WTC11 (cell line): ENCODE measurements at regions not wholly inside any gene's neighbourhood (a gene's known extent, or its start where the extent isn't known, plus 50 kb on each side); places are given as distances from the start of the nearest gene placed in this dataset.

Experiments used
- ESRRA ChIP-seq: sonication (generic); formaldehyde crosslinking; IDR thresholded peaks from 2 replicates; pipeline ENCODE4 v1.8.1; 2022; ENCODE audit warnings: mild to moderate bottlenecking, missing genetic modification reagents, borderline replicate concordance
- FOXK1 ChIP-seq: sonication (generic); formaldehyde crosslinking; IDR thresholded peaks from 2 replicates; pipeline ENCODE4 v1.8.0; 2022; ENCODE audit warnings: mild to moderate bottlenecking, moderate library complexity, missing genetic modification reagents
- MXD4 ChIP-seq: fragments of 250-450 bp; sonication (Bioruptor Pico); IDR thresholded peaks from 2 replicates; pipeline ENCODE4 v1.8.0; 2021; ENCODE audit warnings: mild to moderate bottlenecking, moderate library complexity, borderline replicate concordance
- NFYB ChIP-seq: sonication (generic); formaldehyde crosslinking; conservative IDR thresholded peaks from 2 replicates; pipeline ENCODE4 v1.8.0; 2022; ENCODE audit warnings: low read depth, missing genetic modification reagents
- NR2C2 ChIP-seq: sonication (generic); formaldehyde crosslinking; IDR thresholded peaks from 2 replicates; pipeline ENCODE4 v1.8.0; 2022; ENCODE audit warnings: mild to moderate bottlenecking, missing genetic modification reagents
- SP1 ChIP-seq: sonication (generic); formaldehyde crosslinking; conservative IDR thresholded peaks from 2 replicates; pipeline ENCODE4 v1.8.1; 2022; ENCODE audit warnings: missing genetic modification reagents
- TP53 ChIP-seq: sonication (generic); formaldehyde crosslinking; IDR thresholded peaks from 2 replicates; pipeline ENCODE4 v1.8.1; 2023; ENCODE audit warnings: mild to moderate bottlenecking, missing genetic modification reagents
- TF ChIP-seq, protein P1 (sequence below): fragments of 200-600 bp; IDR thresholded peaks from 2 replicates; pipeline ENCODE4 v1.8.0; 2022; ENCODE audit warnings: antibody characterized with exemption
- TF ChIP-seq, protein P2 (sequence below): sonication (generic); formaldehyde crosslinking; IDR thresholded peaks from 2 replicates; pipeline ENCODE4 v1.8.1; 2023; ENCODE audit warnings: mild to moderate bottlenecking, missing genetic modification reagents, moderate library complexity
- TF ChIP-seq, protein P3 (sequence below): sonication (generic); formaldehyde crosslinking; IDR thresholded peaks from 2 replicates; pipeline ENCODE4 v1.8.0; 2022; ENCODE audit warnings: missing genetic modification reagents
- TF ChIP-seq, protein P4 (sequence below): sonication (generic); formaldehyde crosslinking; IDR thresholded peaks from 2 replicates; pipeline ENCODE4 v1.8.1; 2022; ENCODE audit warnings: mild to moderate bottlenecking, moderate library complexity, missing genetic modification reagents
- TF ChIP-seq, protein P5 (sequence below): sonication (generic); formaldehyde crosslinking; IDR thresholded peaks from 2 replicates; pipeline ENCODE4 v1.8.0; 2022; ENCODE audit warnings: mild to moderate bottlenecking, missing genetic modification reagents
- TF ChIP-seq, protein P6 (sequence below): sonication (generic); formaldehyde crosslinking; conservative IDR thresholded peaks from 2 replicates; pipeline ENCODE4 v1.8.1; 2022; ENCODE audit warnings: mild to moderate bottlenecking, missing genetic modification reagents
- TF ChIP-seq, protein P7 (sequence below): fragments of 250-450 bp; sonication (Bioruptor Pico); conservative IDR thresholded peaks from 2 replicates; pipeline ENCODE4 v1.9.0; 2021; ENCODE audit warnings: mild to moderate bottlenecking

DNA sequence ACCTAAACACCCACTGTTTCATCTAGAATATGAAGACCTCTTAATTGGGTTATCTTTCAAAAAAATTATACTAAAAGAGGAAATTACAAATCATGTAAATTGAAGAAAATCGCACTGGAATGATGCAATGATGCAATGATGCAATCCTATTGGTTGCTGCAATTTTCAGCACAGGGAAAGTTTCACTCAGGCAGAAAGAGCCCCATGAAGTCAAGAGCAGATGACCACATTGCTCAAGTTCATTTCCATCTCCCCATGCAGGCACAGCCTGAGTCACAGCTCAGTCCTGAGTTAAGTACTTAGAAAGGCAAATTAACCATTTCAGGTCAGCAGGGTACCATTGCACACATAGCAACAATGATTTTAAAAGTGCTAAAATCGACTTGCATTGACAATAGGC, 180.3 kb upstream of the MYO3A start:
- TF ChIP-seq, protein P1, sequence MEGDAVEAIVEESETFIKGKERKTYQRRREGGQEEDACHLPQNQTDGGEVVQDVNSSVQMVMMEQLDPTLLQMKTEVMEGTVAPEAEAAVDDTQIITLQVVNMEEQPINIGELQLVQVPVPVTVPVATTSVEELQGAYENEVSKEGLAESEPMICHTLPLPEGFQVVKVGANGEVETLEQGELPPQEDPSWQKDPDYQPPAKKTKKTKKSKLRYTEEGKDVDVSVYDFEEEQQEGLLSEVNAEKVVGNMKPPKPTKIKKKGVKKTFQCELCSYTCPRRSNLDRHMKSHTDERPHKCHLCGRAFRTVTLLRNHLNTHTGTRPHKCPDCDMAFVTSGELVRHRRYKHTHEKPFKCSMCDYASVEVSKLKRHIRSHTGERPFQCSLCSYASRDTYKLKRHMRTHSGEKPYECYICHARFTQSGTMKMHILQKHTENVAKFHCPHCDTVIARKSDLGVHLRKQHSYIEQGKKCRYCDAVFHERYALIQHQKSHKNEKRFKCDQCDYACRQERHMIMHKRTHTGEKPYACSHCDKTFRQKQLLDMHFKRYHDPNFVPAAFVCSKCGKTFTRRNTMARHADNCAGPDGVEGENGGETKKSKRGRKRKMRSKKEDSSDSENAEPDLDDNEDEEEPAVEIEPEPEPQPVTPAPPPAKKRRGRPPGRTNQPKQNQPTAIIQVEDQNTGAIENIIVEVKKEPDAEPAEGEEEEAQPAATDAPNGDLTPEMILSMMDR: no peak
- TF ChIP-seq NFYB (CRISPR knock-in tag) (no peak), NR2C2 (CRISPR knock-in tag) (no peak), MXD4 (no peak), TP53 (CRISPR knock-in tag) (no peak), FOXK1 (CRISPR knock-in tag) (no peak), SP1 (no peak), ESRRA (CRISPR knock-in tag) (no peak)
- TF ChIP-seq, protein P2, sequence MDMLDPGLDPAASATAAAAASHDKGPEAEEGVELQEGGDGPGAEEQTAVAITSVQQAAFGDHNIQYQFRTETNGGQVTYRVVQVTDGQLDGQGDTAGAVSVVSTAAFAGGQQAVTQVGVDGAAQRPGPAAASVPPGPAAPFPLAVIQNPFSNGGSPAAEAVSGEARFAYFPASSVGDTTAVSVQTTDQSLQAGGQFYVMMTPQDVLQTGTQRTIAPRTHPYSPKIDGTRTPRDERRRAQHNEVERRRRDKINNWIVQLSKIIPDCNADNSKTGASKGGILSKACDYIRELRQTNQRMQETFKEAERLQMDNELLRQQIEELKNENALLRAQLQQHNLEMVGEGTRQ: no peak
- TF ChIP-seq, protein P3, sequence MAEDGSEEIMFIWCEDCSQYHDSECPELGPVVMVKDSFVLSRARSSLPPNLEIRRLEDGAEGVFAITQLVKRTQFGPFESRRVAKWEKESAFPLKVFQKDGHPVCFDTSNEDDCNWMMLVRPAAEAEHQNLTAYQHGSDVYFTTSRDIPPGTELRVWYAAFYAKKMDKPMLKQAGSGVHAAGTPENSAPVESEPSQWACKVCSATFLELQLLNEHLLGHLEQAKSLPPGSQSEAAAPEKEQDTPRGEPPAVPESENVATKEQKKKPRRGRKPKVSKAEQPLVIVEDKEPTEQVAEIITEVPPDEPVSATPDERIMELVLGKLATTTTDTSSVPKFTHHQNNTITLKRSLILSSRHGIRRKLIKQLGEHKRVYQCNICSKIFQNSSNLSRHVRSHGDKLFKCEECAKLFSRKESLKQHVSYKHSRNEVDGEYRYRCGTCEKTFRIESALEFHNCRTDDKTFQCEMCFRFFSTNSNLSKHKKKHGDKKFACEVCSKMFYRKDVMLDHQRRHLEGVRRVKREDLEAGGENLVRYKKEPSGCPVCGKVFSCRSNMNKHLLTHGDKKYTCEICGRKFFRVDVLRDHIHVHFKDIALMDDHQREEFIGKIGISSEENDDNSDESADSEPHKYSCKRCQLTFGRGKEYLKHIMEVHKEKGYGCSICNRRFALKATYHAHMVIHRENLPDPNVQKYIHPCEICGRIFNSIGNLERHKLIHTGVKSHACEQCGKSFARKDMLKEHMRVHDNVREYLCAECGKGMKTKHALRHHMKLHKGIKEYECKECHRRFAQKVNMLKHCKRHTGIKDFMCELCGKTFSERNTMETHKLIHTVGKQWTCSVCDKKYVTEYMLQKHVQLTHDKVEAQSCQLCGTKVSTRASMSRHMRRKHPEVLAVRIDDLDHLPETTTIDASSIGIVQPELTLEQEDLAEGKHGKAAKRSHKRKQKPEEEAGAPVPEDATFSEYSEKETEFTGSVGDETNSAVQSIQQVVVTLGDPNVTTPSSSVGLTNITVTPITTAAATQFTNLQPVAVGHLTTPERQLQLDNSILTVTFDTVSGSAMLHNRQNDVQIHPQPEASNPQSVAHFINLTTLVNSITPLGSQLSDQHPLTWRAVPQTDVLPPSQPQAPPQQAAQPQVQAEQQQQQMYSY (CRISPR knock-in tag): no peak
- TF ChIP-seq, protein P4, sequence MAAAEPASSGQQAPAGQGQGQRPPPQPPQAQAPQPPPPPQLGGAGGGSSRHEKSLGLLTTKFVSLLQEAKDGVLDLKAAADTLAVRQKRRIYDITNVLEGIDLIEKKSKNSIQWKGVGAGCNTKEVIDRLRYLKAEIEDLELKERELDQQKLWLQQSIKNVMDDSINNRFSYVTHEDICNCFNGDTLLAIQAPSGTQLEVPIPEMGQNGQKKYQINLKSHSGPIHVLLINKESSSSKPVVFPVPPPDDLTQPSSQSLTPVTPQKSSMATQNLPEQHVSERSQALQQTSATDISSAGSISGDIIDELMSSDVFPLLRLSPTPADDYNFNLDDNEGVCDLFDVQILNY (CRISPR knock-in tag): no peak
- TF ChIP-seq, protein P5, sequence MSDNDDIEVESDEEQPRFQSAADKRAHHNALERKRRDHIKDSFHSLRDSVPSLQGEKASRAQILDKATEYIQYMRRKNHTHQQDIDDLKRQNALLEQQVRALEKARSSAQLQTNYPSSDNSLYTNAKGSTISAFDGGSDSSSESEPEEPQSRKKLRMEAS (CRISPR knock-in tag): no peak
- TF ChIP-seq, protein P6, sequence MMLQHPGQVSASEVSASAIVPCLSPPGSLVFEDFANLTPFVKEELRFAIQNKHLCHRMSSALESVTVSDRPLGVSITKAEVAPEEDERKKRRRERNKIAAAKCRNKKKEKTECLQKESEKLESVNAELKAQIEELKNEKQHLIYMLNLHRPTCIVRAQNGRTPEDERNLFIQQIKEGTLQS (CRISPR knock-in tag): no peak
- TF ChIP-seq, protein P7, sequence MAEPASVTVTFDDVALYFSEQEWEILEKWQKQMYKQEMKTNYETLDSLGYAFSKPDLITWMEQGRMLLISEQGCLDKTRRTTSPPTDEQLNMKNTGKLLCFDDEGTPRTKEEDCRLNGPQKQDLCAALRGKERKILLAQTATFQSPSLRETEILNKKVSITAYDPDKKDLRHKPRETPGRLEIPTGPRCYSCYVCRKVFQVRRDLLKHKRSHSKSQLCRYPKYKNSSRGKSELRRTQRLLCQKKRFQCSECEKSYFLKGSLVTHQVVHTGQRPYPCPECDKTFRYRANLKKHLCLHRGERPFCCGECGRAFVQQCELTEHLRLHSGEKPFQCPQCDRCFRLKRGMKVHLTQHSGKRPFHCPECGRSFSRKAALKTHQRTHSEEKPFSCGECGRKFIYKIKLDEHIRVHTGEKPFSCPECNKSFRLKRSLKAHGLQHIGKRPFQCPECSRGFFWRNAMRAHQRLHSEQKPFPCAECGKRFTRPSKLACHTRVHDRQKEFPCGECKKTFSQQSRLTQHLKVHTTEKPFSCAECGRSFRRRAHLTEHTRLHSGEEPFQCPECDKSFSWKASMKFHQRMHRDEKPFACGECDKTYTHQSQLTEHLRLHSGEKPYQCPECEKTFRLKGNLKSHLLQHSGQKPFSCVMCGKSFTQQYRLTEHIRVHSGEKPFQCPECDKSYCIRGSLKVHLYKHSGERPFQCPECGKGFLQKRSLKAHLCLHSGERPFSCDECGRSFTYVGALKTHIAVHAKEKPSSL: no peak
